Endodermal cell (in vitro differentiated cells): ENCODE measurements at regions not wholly inside any gene's neighbourhood (a gene's known extent, or its start where the extent isn't known, plus 50 kb on each side); places are given as distances from the start of the nearest gene placed in this dataset.
A peak's percentile ranks its signal among the peaks of the same experiment; 100 is the strongest.

ENCODE experiments used
- DNase-seq: peaks from one replicate; pipeline ENCODE4 v3.0.0-alpha.2; 2017
- H3K27ac ChIP-seq: 2 replicates; pipeline ENCODE4 v1.5.1; 2013; ENCODE audit warnings: mild to moderate bottlenecking, low read depth, low read length, moderate library complexity
- H3K27me3 ChIP-seq: 2 replicates; pipeline ENCODE4 v1.6.1; 2013; ENCODE audit warnings: mild to moderate bottlenecking, low read length, moderate library complexity; ENCODE audit not compliant: insufficient read depth, control insufficient read depth, poor library complexity, severe bottlenecking
- H3K36me3 ChIP-seq: 2 replicates; pipeline ENCODE4 v1.7.0; 2013; ENCODE audit warnings: mild to moderate bottlenecking, low read length, moderate library complexity; ENCODE audit not compliant: control insufficient read depth, insufficient read depth
- H3K4me1 ChIP-seq: one replicate; pipeline ENCODE4 v1.7.0; 2013; ENCODE audit warnings: low read length; ENCODE audit not compliant: control insufficient read depth, insufficient read depth
- H3K4me3 ChIP-seq: 2 replicates; pipeline ENCODE4 v1.5.1; 2013; ENCODE audit warnings: mild to moderate bottlenecking, low read length, moderate library complexity
- H3K9ac ChIP-seq: 2 replicates; pipeline ENCODE4 v1.6.1; 2013; ENCODE audit warnings: mild to moderate bottlenecking, low read length, moderate library complexity; ENCODE audit not compliant: poor library complexity, severe bottlenecking; ENCODE audit errors: extremely low read depth
- H3K9me3 ChIP-seq: 2 replicates; pipeline ENCODE4 v1.6.1; 2013; ENCODE audit warnings: mild to moderate bottlenecking, low read length, moderate library complexity; ENCODE audit not compliant: control insufficient read depth
- H3K27ac Mint-ChIP-seq: 2 replicates; pipeline ENCODE4 v1.8.0; 2020; ENCODE audit warnings: mixed read lengths
- H3K27me3 Mint-ChIP-seq: 2 replicates; pipeline ENCODE4 v1.8.0; 2021; ENCODE audit warnings: mild to moderate bottlenecking, mixed read lengths; ENCODE audit not compliant: insufficient read depth
- H3K36me3 Mint-ChIP-seq: 2 replicates; pipeline ENCODE4 v1.8.0; 2020; ENCODE audit warnings: low read depth, mixed read lengths
- H3K4me1 Mint-ChIP-seq: 2 replicates; pipeline ENCODE4 v1.8.0; 2020; ENCODE audit warnings: mixed read lengths
- H3K4me3 Mint-ChIP-seq: 2 replicates; pipeline ENCODE4 v1.8.0; 2020; ENCODE audit warnings: mild to moderate bottlenecking, moderate library complexity, mixed read lengths
- H3K9me3 Mint-ChIP-seq: 2 replicates; pipeline ENCODE4 v1.8.0; 2020; ENCODE audit warnings: mild to moderate bottlenecking, mixed read lengths
- CTCF ChIP-seq: fragments of 200-600 bp; sonication (generic); conservative IDR thresholded peaks from 2 replicates; pipeline ENCODE4 v1.5.0; 2021; ENCODE audit warnings: antibody characterized with exemption, mild to moderate bottlenecking
- WGBS, 2 experiments: methylation state at CpG; one replicate each; pipeline versions ENCODE4 v1.1.5 to v1.1.7; 2013; ENCODE audit warnings: missing lambda C conversion rate in 2 of 2, mixed read lengths in 1 of 2; ENCODE audit not compliant: insufficient coverage in 1 of 2, insufficient read length in 1 of 2; 5-methylcytosine and 5-hydroxymethylcytosine counted together

- peaks cover 20% of the 10 kb centered on the region for H3K27me3 ChIP-seq
- H3K27ac ChIP-seq = no peak overlapping the region
- H3K36me3 ChIP-seq = no peaks in the 10 kb centered on the region
- DNase-seq = no peak
- Mint-ChIP-seq H3K27me3 (peaks cover 47% of the 10 kb centered on the region), H3K4me1 (peaks cover 12% of the 10 kb centered on the region), H3K4me3 (no peak overlapping the region), H3K27ac (no peak overlapping the region), H3K9me3 (peaks cover 4% of the 10 kb centered on the region), H3K36me3 (no peaks in the 10 kb centered on the region)
- peaks cover 8% of the 10 kb centered on the region for H3K9me3 ChIP-seq
- no peak overlapping the region for H3K9ac ChIP-seq
- H3K4me1 ChIP-seq = no peaks in the 10 kb centered on the region
- TF ChIP-seq CTCF = no peak
- WGBS, 2 experiments = 68 to 83% methylated on average over 1 to 2 of the region's 2 CpGs
- no peak overlapping the region for H3K4me3 ChIP-seq
Observed at GRCh38 chr6:110041126-110041525, 63.0 kb downstream of the GPR6 start.

GRCh38 chr6:110041830-110042229 lies 63.7 kb downstream of the GPR6 start:
- Histone ChIP-seq H3K36me3 (no peaks in the 10 kb centered on the region), H3K9ac (no peak overlapping the region), H3K9me3 (peaks cover 8% of the 10 kb centered on the region), H3K4me3 (no peak overlapping the region), H3K27me3 (peaks cover 13% of the 10 kb centered on the region), H3K4me1 (no peaks in the 10 kb centered on the region), H3K27ac (no peak overlapping the region)
- H3K27ac Mint-ChIP-seq = no peak overlapping the region
- peaks cover 40% of the 10 kb centered on the region for H3K27me3 Mint-ChIP-seq
- H3K36me3 Mint-ChIP-seq = no peaks in the 10 kb centered on the region
- no peak overlapping the region for H3K4me3 Mint-ChIP-seq
- H3K4me1 Mint-ChIP-seq = peaks cover 12% of the 10 kb centered on the region
- TF ChIP-seq CTCF = no peak
- peaks cover 10% of the 10 kb centered on the region for H3K9me3 Mint-ChIP-seq
- DNase-seq = no peak
- WGBS, 2 experiments = 75 to 97% methylated on average over 1 to 4 of the region's 5 CpGs

GRCh38 chr6:110042670-110043296 lies 64.7 kb downstream of the GPR6 start:
- H3K27me3 ChIP-seq = peaks cover 3% of the 10 kb centered on the region
- H3K9ac ChIP-seq = no peak overlapping the region
- H3K9me3 ChIP-seq = peaks cover 8% of the 10 kb centered on the region
- TF ChIP-seq CTCF = no peak
- Mint-ChIP-seq H3K27me3 (peaks cover 31% of the 10 kb centered on the region), H3K27ac (no peak overlapping the region), H3K4me1 (peaks cover 12% of the 10 kb centered on the region), H3K36me3 (no peaks in the 10 kb centered on the region), H3K9me3 (peaks cover 10% of the 10 kb centered on the region), H3K4me3 (no peak overlapping the region)
- H3K27ac ChIP-seq = no peak overlapping the region
- peak; percentile 66 for DNase-seq
- no peak overlapping the region for H3K4me3 ChIP-seq
- H3K36me3 ChIP-seq = no peaks in the 10 kb centered on the region
- H3K4me1 ChIP-seq = no peaks in the 10 kb centered on the region
- 84 to 88% methylated on average over 6 to 9 of the region's 9 CpGs for WGBS, 2 experiments
